H1 (cell line): ENCODE measurements at regions not wholly inside any gene's neighbourhood (a gene's known extent, or its start where the extent isn't known, plus 50 kb on each side); places are given as distances from the start of the nearest gene placed in this dataset.

Source experiments
- CTCF ChIA-PET: fragments of 300-600 bp; sonication (Branson Sonifier 250); formaldehyde crosslinking; loops from one replicate; lab custom pipeline; 2021; ENCODE audit not compliant: partially characterized antibody; lab: Charles Lee
- POLR2A ChIA-PET: fragments of 300-600 bp; sonication (Branson Sonifier 250); formaldehyde crosslinking; loops from one replicate; lab custom pipeline; 2021; ENCODE audit warnings: inconsistent platforms; ENCODE audit not compliant: partially characterized antibody; lab: Charles Lee
- DNase-seq, 2 experiments: peaks; one replicate each; pipeline versions ENCODE4 v3.0.0 to v3.0.0-alpha.2; 2010 to 2022; ENCODE audit warnings: low spot score in 2 of 2, low read depth in 1 of 2, mixed read lengths in 1 of 2
- FAIRE-seq: peaks from 2 replicates; lab custom pipeline; 2011; peaks lifted over from hg19 to GRCh38; lab: Jason Lieb, UNC
- H2AFZ ChIP-seq: 2 replicates; pipeline ENCODE4 v1.8.1; 2012; ENCODE audit warnings: low read length, inconsistent platforms
- H2AK5ac ChIP-seq: 2 replicates; pipeline ENCODE4 v1.6.1; 2013; ENCODE audit warnings: low read depth, low read length
- H2BK120ac ChIP-seq: replicated peaks from 2 replicates; pipeline ENCODE3; 2013; ENCODE audit warnings: low read depth, low read length, inconsistent platforms
- H2BK12ac ChIP-seq: 2 replicates; pipeline ENCODE4 v1.6.1; 2013; ENCODE audit warnings: low read depth, low read length
- H2BK15ac ChIP-seq: 2 replicates; pipeline ENCODE4 v1.6.1; 2013; ENCODE audit warnings: low read length
- H2BK20ac ChIP-seq: 2 replicates; pipeline ENCODE4 v1.6.1; 2013; ENCODE audit warnings: low read length
- H2BK5ac ChIP-seq: 2 replicates; pipeline ENCODE4 v1.6.1; 2013; ENCODE audit warnings: low read depth, low read length
- H3K14ac ChIP-seq: 2 replicates; pipeline ENCODE4 v1.6.1; 2013; ENCODE audit warnings: inconsistent platforms; ENCODE audit not compliant: insufficient read length
- H3K18ac ChIP-seq: 2 replicates; pipeline ENCODE4 v1.6.1; 2013; ENCODE audit warnings: low read length; ENCODE audit errors: extremely low read depth
- H3K23ac ChIP-seq: 2 replicates; pipeline ENCODE4 v1.6.1; 2013; ENCODE audit warnings: inconsistent platforms; ENCODE audit not compliant: insufficient read length
- H3K23me2 ChIP-seq: 2 replicates; pipeline ENCODE4 v1.6.1; 2013; ENCODE audit warnings: low read depth, low read length
- H3K27ac ChIP-seq: 2 replicates; pipeline ENCODE4 v1.6.1; 2011; ENCODE audit warnings: low read depth, low read length, inconsistent platforms
- H3K27me3 ChIP-seq, 4 experiments: replicated peaks in 1 of 4; 1 replicate in 1 of 4; 2 replicates in 3 of 4; pipeline versions ENCODE4 v1.6.1 to v1.8.1; 2011 to 2013; ENCODE audit warnings: low read length in 3 of 4, mild to moderate bottlenecking in 3 of 4, inconsistent platforms in 2 of 4, mixed read lengths in 2 of 4, moderate library complexity in 1 of 4; ENCODE audit not compliant: control insufficient read depth in 3 of 4, insufficient read depth in 3 of 4; ENCODE audit errors: extremely low read depth in 1 of 4
- H3K36me3 ChIP-seq, 4 experiments: 2 replicates each; pipeline versions ENCODE4 v1.6.1 to v1.8.1; 2011 to 2013; ENCODE audit warnings: mild to moderate bottlenecking in 4 of 4, low read length in 3 of 4, moderate library complexity in 2 of 4, control low read depth in 1 of 4, inconsistent platforms in 1 of 4; ENCODE audit not compliant: insufficient read depth in 4 of 4, control insufficient read depth in 2 of 4
- H3K4ac ChIP-seq: replicated peaks from 2 replicates; pipeline ENCODE3; 2013; ENCODE audit warnings: low read length, low read depth, mixed read lengths, inconsistent platforms; ENCODE audit not compliant: insufficient read length
- H3K4me1 ChIP-seq, 4 experiments: replicated peaks in 1 of 4; 1 replicate in 1 of 4; 2 replicates in 3 of 4; pipeline versions ENCODE4 v1.6.1 to v1.8.1; 2011 to 2013; ENCODE audit warnings: low read length in 3 of 4, inconsistent platforms in 2 of 4, mixed read lengths in 1 of 4; ENCODE audit not compliant: insufficient read depth in 4 of 4, control insufficient read depth in 3 of 4
- H3K4me2 ChIP-seq, 2 experiments: 2 replicates each; pipeline versions ENCODE4 v1.6.1 to v1.8.1; 2011 to 2013; ENCODE audit warnings: low read depth in 2 of 2, low read length in 2 of 2, control low read depth in 1 of 2, inconsistent platforms in 1 of 2, mild to moderate bottlenecking in 1 of 2; ENCODE audit not compliant: insufficient read depth in 1 of 2
- H3K4me3 ChIP-seq, 4 experiments: fragments of 200-600, 300-600 bp in 1 of 4; sonication (generic), shearing (Covaris generic), sonication (Bioruptor Twin) in 1 of 4; 2 replicates each; pipeline versions ENCODE4 v1.5.1 to v1.8.1; 2011 to 2016; ENCODE audit warnings: low read length in 4 of 4, low read depth in 3 of 4, control low read depth in 2 of 4, inconsistent platforms in 2 of 4, mild to moderate bottlenecking in 2 of 4, mixed read lengths in 1 of 4, moderate library complexity in 1 of 4; ENCODE audit not compliant: insufficient read depth in 2 of 4; ENCODE audit errors: extremely low read depth in 1 of 4
- H3K56ac ChIP-seq: replicated peaks from 2 replicates; pipeline ENCODE3; 2013; ENCODE audit warnings: low read depth, mild to moderate bottlenecking, mixed read lengths, low read length, inconsistent platforms; ENCODE audit not compliant: insufficient read length
- H3K79me1 ChIP-seq: 2 replicates; pipeline ENCODE4 v1.6.1; 2013; ENCODE audit warnings: low read depth, low read length, control low read depth
- H3K79me2 ChIP-seq, 2 experiments: 2 replicates each; pipeline versions ENCODE4 v1.6.1 to v1.8.1; 2012 to 2013; ENCODE audit warnings: low read length in 2 of 2, mild to moderate bottlenecking in 2 of 2, inconsistent platforms in 1 of 2; ENCODE audit not compliant: insufficient read depth in 2 of 2, control insufficient read depth in 1 of 2
- H3K9ac ChIP-seq, 4 experiments: replicated peaks in 1 of 4; 1 replicate in 1 of 4; 2 replicates in 3 of 4; pipeline versions ENCODE4 v1.6.1 to v1.8.1; 2011 to 2013; ENCODE audit warnings: low read depth in 3 of 4, low read length in 3 of 4, control low read depth in 2 of 4, mild to moderate bottlenecking in 2 of 4, moderate library complexity in 2 of 4, inconsistent platforms in 1 of 4; ENCODE audit errors: extremely low read depth in 1 of 4
- H3K9me3 ChIP-seq, 2 experiments: 2 replicates each; pipeline versions ENCODE4 v1.6.1 to v1.8.1; 2012 to 2013; ENCODE audit warnings: mild to moderate bottlenecking in 2 of 2, moderate library complexity in 2 of 2, control low read depth in 1 of 2, inconsistent platforms in 1 of 2, low read depth in 1 of 2, low read length in 1 of 2, mixed read lengths in 1 of 2; ENCODE audit not compliant: insufficient read depth in 2 of 2
- H4K20me1 ChIP-seq, 2 experiments: replicated peaks in 1 of 2; 2 replicates each; pipeline versions ENCODE3 to v1.8.1; 2011 to 2013; ENCODE audit warnings: inconsistent platforms in 2 of 2, low read length in 2 of 2, mild to moderate bottlenecking in 1 of 2; ENCODE audit not compliant: insufficient read depth in 2 of 2, control insufficient read depth in 1 of 2
- H4K5ac ChIP-seq: 2 replicates; pipeline ENCODE4 v1.6.1; 2013; ENCODE audit warnings: low read length, low read depth, mixed read lengths, inconsistent platforms; ENCODE audit not compliant: insufficient read length
- H4K8ac ChIP-seq: 2 replicates; pipeline ENCODE4 v1.8.0; 2013; ENCODE audit warnings: mild to moderate bottlenecking, moderate library complexity, low read length, inconsistent platforms; ENCODE audit not compliant: insufficient read depth; ENCODE audit errors: extremely low read depth
- H4K91ac ChIP-seq: replicated peaks from 2 replicates; pipeline ENCODE3; 2013; ENCODE audit warnings: low read length, mixed read lengths, inconsistent platforms; ENCODE audit not compliant: insufficient read length
- BACH1 ChIP-seq: IDR thresholded peaks from 2 replicates; pipeline ENCODE4 v1.6.1; 2012; ENCODE audit warnings: low read length, improper control_type of control experiment
- BCL11A ChIP-seq, 2 experiments: IDR thresholded peaks; one replicate each; pipeline ENCODE4 v1.6.1; 2011; ENCODE audit warnings: low read depth in 2 of 2, low read length in 2 of 2, mild to moderate bottlenecking in 2 of 2
- CREB1 ChIP-seq: IDR thresholded peaks from 2 replicates; pipeline ENCODE4 v1.6.1; 2012; ENCODE audit warnings: inconsistent platforms
- CTBP2 ChIP-seq: IDR thresholded peaks from 2 replicates; pipeline ENCODE4 v1.7.0; 2011; ENCODE audit warnings: borderline replicate concordance, mild to moderate bottlenecking, moderate library complexity, mixed read lengths, low read length; ENCODE audit not compliant: insufficient read depth, insufficient read length
- EGR1 ChIP-seq: IDR thresholded peaks from 2 replicates; pipeline ENCODE4 v1.6.1; 2011; ENCODE audit warnings: low read depth, low read length, borderline replicate concordance
- FOSL1 ChIP-seq: IDR thresholded peaks from 2 replicates; pipeline ENCODE4 v1.6.1; 2011; ENCODE audit warnings: mild to moderate bottlenecking, low read depth, low read length, moderate library complexity; ENCODE audit not compliant: insufficient read depth
- GABPA ChIP-seq: IDR thresholded peaks from 2 replicates; pipeline ENCODE4 v1.6.1; 2011; ENCODE audit warnings: mild to moderate bottlenecking, low read length, moderate library complexity, borderline replicate concordance; ENCODE audit not compliant: insufficient read depth
- KDM5A ChIP-seq: fragments of 200-600 bp; IDR thresholded peaks from 2 replicates; pipeline ENCODE4 v1.7.1; 2012; ENCODE audit warnings: mild to moderate bottlenecking, low read length, inconsistent platforms, mixed read lengths
- NANOG ChIP-seq: IDR thresholded peaks from 2 replicates; pipeline ENCODE4 v1.6.1; 2011; ENCODE audit warnings: low read length, low read depth, mild to moderate bottlenecking, inconsistent platforms; ENCODE audit not compliant: insufficient read depth, poor library complexity, severe bottlenecking
- POLR2A ChIP-seq, 2 experiments: IDR thresholded peaks; 1 replicate in 1 of 2; 2 replicates in 1 of 2; pipeline ENCODE4 v1.6.1; 2011; ENCODE audit warnings: low read depth in 2 of 2, low read length in 2 of 2, mild to moderate bottlenecking in 2 of 2; ENCODE audit errors: control extremely low read depth in 1 of 2
- SIRT6 ChIP-seq: IDR thresholded peaks from one replicate; pipeline ENCODE4 v1.7.1; 2012; ENCODE audit warnings: low read length, inconsistent platforms
- SRF ChIP-seq: IDR thresholded peaks from 2 replicates; pipeline ENCODE4 v1.6.1; 2011; ENCODE audit warnings: mild to moderate bottlenecking, low read depth, low read length, moderate library complexity
- WGBS, 2 experiments: shearing (Covaris generic) in 1 of 2; methylation state at CpG; one replicate each; pipeline versions ENCODE4 v1.1.6 to v1.1.7; 2013 to 2015; ENCODE audit warnings: low lambda C conversion rate in 2 of 2, mixed read lengths in 2 of 2, inconsistent platforms in 1 of 2, low coverage in 1 of 2, missing lambda C conversion rate in 1 of 2; ENCODE audit not compliant: insufficient replicate concordance in 2 of 2, insufficient coverage in 1 of 2, insufficient read length in 1 of 2; ENCODE audit errors: extremely low coverage in 1 of 2, missing lambda C conversion rate in 1 of 2; 5-methylcytosine and 5-hydroxymethylcytosine counted together
- TF ChIP-seq, protein P1 (sequence below): IDR thresholded peaks from 2 replicates; pipeline ENCODE4 v1.6.1; 2012; ENCODE audit warnings: inconsistent platforms

GRCh38 chr14:89625731-89626232 lies 208.7 kb upstream of the FOXN3 start:
- H3K27me3 ChIP-seq = peaks cover 0 to 3% (median 0%) of the 10 kb centered on the region in 4 experiments; a peak in 2 of 7 replicates
- H3K27ac ChIP-seq = no peak overlapping the region
- no peak overlapping the region for H3K56ac ChIP-seq
- H4K91ac ChIP-seq = peak overlapping the region; percentile 47
- no peaks in the 10 kb centered on the region for H3K9me3 ChIP-seq
- peak overlapping the region; percentile 82; the same call in 1 of the 2 replicates for H2AK5ac ChIP-seq
- no peak overlapping the region for H3K4me2 ChIP-seq
- H3K18ac ChIP-seq = 0 out of 2 replicates have a peak overlapping the region, but pooled peaks have one; percentile 49
- FAIRE-seq = no peak
- H3K4ac ChIP-seq = no peak overlapping the region
- no peaks in the 10 kb centered on the region for H3K79me2 ChIP-seq
- H3K23me2 ChIP-seq = peaks cover 2% of the 10 kb centered on the region; the same call in 1 of the 2 replicates
- H3K4me3 ChIP-seq = no peak overlapping the region
- no peak overlapping the region; the same call in 1 of the 2 replicates for H4K8ac ChIP-seq
- WGBS, 2 experiments = 87% methylated on average over 9 of the region's 9 CpGs; no CpG with 5 or more reads in 1 of the 2 experiments
- peak overlapping the region; percentile 81 for H2BK20ac ChIP-seq
- H3K36me3 ChIP-seq = no peaks in the 10 kb centered on the region
- no peak overlapping the region for H3K9ac ChIP-seq
- H2BK5ac ChIP-seq = peak overlapping the region; percentile 56; the same call in 1 of the 2 replicates
- H4K20me1 ChIP-seq = no peaks in the 10 kb centered on the region
- no peak overlapping the region for H2BK120ac ChIP-seq
- TF ChIP-seq NANOG = no peak
- TF ChIP-seq POLR2A (IDR thresholded peaks at IDR 0.05; ENCODE audit: control extremely low read depth in 1 of 2, low read depth in 2 of 2, low read length in 2 of 2) = no peak
- no peak for TF ChIP-seq KDM5A
- no peak for TF ChIP-seq EGR1
- no peak for TF ChIP-seq GABPA
- TF ChIP-seq BCL11A (IDR thresholded peaks at IDR 0.05; ENCODE audit: low read depth in 2 of 2, low read length in 2 of 2) = no peak
- no peak for TF ChIP-seq SRF
- no peak for TF ChIP-seq CREB1
- no peak for TF ChIP-seq BACH1
- TF ChIP-seq, protein P1, sequence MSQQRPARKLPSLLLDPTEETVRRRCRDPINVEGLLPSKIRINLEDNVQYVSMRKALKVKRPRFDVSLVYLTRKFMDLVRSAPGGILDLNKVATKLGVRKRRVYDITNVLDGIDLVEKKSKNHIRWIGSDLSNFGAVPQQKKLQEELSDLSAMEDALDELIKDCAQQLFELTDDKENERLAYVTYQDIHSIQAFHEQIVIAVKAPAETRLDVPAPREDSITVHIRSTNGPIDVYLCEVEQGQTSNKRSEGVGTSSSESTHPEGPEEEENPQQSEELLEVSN = no peak
- no peak for TF ChIP-seq CTBP2
- TF ChIP-seq FOSL1 = no peak
- TF ChIP-seq SIRT6 = no peak
- no peaks in the 10 kb centered on the region for H3K79me1 ChIP-seq
- ChIA-PET CTCF (interaction anchor here (0.5 kb wide), 1 partner anchor 21 kb away, joined by 3 read pairs; no protein-coding TSS in a partner anchor), POLR2A (no interaction called here)
- H2BK15ac ChIP-seq = no peak overlapping the region
- no peak overlapping the region for H4K5ac ChIP-seq
- no peak overlapping the region for H3K23ac ChIP-seq
- no peak overlapping the region for H2AFZ ChIP-seq
- peak overlapping the region; percentile 86; the same call in 1 of the 2 replicates for H2BK12ac ChIP-seq
- no peak for DNase-seq
- H3K14ac ChIP-seq = no peak overlapping the region
- H3K4me1 ChIP-seq = peaks cover 5 to 15% (median 10%) of the 10 kb centered on the region in 4 experiments
